ENCODE measurements at regions not wholly inside any gene's neighbourhood (a gene's known extent, or its start where the extent isn't known, plus 50 kb on each side); places are given as distances from the start of the nearest gene placed in this dataset.
"Not testable (repeated sequence)": the region's sequence is repeated elsewhere in the genome, so short reads cannot be mapped to it uniquely, and the experiment has no call there.

DNA sequence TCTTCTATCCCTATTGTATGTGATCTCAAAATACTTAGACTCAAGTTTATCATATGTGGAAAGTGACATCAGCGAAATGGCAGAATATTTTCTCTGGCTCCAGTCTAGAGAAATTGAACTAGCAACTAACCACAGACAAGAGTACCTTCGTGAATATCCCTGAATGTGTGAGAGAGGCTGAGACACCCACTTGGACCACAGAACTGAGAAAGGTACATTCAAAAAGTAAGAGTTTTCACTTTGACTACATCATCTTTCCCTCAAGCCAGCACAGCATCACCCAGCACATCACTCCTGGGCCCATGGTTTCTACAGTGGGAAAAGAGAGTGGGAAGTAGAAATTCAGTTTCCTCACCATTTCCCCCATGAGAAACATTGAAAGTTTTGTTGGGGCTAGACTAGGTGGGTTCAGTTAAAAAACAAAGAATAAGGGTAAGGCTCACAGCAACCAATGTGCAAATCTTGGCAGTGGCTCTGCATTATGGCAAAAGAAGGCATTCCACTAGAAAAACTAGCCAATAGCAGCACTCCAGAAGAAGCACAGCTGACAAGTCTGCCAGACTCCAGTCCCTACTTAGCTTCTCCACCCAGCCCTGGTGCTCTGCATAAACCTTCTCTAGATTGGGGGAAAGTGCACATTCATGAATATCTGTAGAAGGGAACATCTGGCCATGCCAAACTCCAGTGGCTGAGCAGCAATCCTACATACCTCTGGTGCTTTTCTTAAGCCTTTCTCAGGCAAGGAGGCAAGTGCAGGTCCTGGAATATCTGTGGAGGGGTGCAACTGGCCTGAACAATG lies 225.6 kb upstream of the VLDLR start:
- DNase-seq (ENCODE audit: low read depth), result no peak

DNA sequence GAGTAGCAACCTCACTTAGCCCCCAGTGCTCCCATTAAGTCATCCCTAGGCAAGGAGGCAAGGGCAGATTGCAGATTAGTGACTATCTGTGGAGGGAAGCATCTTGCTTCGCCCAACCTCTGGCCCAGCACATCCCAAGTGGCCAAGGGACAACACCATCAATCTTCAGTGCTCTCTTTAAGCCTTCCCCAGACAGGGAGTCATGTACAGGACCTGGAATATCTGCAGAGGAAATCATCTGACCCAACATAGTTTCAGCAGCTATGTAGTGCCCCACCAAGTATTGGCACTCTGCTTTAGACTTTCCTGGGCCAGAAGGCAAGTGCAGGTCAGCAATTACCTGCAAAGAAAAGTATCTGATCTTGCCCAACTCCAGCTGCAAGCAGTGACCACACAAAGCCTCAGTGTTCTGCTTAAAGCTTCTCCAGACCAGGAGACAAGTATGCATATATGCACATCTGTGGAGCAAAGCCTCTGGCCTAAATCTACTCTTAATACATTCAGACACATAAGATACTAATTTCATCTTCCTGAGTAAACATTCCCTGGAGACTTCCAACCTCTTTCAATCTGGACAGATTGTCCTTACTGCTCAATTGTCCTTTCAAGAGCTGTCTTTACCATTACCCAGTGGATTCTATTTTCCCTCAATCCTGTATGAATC lies 224.8 kb upstream of the VLDLR start:
- no peak for DNase-seq (ENCODE audit: low read depth)

DNA sequence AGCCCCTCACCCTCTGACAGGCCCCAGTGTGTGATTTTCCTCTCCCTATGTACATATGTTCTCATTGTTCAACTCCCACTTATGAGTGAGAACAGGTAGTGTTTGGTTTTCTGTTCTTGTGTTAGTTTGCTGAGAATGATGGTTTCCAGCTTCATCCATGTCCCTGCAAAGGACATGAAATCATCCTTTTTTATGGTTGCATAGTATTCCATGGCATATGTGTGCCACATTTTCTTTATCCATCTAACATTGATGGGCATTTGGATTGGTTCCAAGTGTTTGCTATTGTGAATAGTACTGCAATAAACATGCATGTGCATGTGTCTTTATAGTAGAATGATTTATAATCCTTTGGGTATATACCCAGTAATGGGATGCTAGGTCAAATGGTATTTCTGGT lies 223.7 kb upstream of the VLDLR start:
- DNase-seq (ENCODE audit: low read depth), result not testable (repeated sequence)

DNA sequence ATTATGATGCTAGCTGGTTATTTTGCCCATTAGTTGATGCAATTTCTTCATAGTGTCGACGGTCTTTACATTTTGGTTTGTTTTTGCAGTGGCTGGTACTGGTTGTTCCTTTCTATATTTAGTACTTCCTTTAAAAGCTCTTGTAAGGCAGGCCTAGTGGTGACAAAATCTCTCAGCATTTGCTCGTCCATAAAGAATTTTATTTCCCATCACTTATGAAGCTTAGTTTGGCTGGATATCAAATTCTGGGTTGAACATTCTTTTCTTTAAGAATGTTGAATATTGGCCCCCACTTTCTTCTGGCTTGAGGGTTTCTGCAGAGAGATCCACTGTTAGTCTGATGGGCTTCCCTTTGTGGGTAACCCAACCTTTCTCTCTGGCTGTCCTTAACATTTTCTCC lies 219.8 kb upstream of the VLDLR start:
- DNase-seq (ENCODE audit: low read depth), result not testable (repeated sequence)

DNA sequence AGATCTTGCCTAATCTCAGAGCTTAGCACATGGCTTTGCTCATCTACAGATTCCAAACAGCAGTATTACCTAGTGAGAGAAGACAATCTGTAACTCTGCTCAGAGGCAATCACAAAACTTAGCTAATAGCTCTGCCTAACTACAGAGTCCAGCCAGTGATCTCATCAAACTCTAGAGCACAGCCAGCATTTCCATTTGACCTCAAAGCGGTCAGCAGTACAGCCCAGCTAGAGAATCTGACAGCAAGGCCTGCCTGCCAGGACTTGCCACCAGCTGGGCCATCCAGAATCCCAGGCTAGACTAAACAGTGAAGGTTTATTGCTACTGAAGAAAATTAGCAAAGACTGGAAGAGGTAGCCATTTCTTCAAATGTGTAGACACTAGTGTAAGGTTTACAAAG lies 217.9 kb upstream of the VLDLR start:
- DNase-seq (ENCODE audit: low read depth), result no peak

DNA sequence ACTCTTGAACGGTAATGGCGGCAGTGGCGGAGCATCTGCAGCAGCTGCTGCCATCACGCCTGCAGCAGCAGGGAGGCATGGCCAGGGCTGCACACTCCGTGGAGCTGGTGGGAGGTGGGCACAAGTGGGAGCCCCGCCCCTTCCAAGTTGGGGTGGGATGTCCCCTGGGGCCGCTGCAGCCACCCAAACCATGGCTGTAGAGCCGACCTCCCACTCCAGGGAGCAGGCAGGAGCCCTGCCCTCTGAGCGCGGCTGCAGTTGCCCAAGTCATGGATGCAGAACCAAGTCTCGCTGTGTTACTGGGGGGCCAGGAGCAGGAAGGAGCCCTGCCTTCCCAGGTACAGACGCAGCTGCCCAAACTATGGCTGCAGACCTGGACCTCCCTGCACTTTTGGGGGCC lies 215.3 kb upstream of the VLDLR start:
- no peak for DNase-seq (ENCODE audit: low read depth)

DNA sequence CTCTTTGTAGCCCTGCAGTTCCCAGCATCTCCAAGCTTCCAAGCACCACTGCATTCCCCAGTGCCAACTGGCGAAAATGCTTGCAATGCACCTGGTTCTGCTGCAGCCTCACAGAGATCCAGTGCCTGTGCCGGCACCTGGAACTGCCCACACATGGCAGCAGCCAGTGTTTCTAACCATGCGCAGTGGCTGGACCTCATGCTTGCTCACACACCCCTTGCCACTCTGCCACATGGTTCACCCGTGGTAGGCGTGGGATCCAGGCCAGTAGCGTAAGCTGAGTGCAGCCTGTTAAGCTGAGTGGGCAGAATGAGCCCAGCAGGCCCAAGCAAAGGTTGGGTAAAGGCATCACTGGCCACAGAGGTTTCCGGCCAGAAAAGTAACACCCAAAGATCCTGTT lies 214.1 kb upstream of the VLDLR start:
- no peak for DNase-seq (ENCODE audit: low read depth)

DNA sequence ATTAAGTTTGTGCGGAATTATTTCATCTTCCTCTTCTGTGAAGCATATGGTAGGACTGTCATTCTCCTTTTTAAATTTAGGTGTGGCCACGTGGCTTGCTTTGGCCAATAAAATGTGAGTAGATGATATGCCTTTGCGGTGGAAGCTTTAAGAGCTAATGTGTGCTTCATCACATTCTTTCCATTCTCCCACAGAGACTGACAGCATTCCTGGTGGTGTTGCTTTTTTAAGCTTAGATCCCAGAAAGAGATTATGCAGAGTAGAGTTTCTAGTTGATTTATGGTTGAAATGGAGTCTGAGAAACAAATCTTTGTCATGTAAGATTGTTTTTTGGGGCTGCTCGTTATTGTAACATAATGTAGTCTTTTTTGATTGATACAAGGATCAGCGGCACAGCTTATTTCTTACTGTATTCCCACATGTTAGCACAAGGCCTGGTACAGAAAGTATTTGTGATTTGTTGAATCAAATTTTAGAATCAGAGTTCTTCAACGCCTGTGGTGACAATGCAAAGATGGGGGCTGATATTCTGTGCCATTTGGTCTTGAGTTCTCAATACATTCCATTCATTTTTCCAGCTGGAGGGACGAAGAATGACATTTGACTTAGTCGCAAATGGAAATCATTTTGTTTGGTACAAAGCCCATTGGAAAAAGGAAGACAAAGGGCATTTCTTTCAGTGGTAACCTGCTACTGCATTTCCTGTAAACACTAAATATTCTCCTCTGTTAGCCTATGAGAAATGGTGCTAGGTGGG lies 209.9 kb upstream of the VLDLR start:
- DNase-seq (ENCODE audit: low read depth), result no peak

DNA sequence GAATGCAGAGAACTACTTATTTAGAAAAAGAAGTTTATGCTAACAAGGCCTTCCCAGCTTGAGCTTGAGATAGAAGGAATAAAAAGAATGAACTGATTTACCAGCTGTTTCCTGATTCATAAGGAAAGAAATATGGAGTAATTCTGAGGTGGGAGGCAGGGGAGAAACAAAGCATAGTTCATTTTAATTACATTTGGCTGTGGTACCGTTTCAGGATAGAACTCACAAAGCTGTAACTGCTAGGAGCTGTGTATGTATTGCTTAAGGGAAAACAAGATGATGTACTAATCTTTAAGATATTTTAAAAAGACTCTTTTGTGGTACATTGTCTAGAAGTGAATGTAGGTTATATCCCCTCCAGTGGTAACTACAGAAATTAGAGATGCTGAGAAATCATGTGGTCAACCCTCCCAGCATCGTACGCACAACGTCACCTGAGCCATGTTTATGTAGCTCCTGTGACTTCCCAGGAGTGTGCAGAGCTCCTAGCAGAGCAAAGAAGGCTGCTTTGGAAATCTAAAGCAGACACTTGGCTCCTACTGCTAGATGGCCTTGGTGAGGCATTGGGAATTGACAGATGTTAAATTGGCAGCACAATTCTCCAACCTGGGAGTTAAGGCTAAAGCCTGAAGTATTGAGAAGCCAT lies 208.3 kb upstream of the VLDLR start:
- no peak for DNase-seq (ENCODE audit: low read depth)

DNA sequence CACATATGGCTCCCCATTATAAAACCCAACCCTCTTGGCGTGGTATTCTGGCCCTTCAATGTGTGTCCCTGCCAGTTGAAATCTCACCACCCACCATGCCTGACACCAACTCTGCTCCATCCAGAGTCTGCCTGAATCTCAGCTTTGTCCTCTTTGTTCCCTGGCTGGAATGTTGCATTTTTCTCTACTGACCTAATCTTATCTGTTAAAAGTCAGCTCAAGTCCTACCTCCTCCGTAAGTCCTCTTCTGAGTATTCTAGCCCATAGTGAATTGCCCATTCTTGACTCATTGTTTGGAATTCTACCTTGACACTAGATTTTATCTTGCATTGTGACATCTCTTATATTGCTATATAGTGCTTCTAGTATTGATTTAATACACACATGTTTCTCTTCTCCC lies 207.1 kb upstream of the VLDLR start:
- DNase-seq (ENCODE audit: low read depth), result no peak

DNA sequence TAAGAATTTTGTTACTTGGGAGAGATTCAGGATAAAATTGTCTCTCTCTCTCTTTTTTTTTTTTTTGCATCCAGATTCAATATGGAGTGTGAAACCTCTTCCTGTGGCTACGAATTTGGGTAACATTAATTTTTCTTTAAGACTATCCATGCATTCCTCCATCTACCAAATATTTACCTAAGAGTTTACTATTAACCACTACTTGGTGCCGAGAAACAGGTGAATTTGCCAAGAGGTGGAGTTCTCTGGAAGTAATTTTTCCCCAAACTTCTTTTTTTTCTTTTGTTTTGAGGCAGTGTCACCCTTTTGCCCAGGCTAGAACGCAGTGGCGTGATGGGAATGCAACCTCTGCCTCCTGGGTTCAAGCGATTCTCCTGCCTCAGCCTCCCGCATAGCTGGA lies 206.3 kb upstream of the VLDLR start:
- no peak for DNase-seq (ENCODE audit: low read depth)

DNA sequence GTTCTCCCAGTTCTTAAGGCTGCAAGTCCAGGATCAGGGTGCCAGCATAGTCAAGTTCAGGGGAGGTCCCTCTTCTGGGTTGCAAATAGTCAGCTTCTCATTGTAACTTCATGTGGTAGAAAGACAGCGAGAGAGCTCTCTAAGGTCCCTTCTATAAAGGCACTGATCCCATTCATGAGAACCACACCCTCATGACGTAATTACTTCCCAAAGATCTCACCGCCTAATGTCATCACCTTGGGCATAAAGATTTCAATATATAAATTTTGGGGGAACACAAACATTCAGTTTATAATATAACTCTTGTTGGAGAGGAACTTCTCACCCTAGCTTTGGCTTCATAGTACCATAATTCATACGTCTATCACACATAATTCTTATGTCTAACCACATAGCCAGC lies 203.9 kb upstream of the VLDLR start:
- no peak for DNase-seq (ENCODE audit: low read depth)

DNA sequence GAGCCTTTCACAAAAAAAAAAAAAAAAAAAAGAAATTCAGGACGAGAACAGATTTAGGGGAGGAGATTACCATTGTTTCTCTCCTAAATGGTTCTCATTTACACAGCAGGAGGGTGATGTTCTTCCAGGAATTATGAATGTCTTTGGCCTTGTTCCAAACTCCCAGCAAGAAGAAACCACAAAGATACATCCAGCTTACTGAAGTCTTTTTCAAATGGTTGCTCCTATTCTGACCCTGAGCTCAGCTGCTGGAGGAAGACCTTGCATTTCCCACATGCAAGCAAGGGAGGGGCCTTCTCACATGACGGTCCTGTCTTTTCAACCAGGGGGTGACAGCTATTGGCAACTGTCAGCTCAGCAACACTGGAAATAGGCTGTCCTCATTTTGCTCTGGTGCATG lies 203.0 kb upstream of the VLDLR start:
- no peak for DNase-seq (ENCODE audit: low read depth)

DNA sequence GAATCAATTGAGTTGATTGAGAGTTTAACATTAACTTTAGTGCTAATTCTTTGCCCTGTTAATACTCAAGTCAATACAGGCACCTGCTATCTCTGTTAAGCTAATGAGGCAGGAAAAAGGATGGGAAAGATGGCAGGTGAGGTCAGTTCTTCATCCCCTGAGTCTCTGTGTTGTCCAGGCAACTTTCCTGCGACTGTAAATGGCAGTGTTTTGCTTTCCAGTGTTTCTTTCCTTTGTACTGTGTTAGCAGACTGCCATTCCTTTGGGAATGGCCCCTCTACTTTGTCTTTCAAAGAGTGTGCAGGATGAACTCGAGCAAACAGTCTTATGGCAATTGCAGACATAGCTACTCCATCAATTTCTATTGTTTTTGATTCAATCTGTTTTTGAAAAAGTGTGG lies 202.2 kb upstream of the VLDLR start:
- DNase-seq (ENCODE audit: low read depth), result no peak

DNA sequence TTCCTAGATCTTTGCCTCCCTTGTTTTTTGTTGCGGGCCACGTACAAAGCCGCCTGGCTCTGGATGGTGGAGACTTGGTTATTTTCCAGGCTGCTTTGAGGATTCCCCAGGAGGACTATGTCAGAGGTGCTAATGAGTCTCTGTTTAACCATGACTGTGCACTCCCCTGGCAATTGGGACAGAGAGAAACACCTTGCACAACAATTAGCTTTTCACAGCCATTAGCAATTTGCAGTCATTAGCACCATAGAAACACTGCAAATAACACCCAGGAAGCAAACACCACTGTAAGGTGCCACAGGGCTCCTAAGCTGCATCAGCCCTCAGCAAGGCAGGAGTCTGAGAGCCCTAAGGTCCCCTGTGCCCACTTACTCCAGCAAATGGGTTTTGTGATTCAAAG lies 201.0 kb upstream of the VLDLR start:
- DNase-seq (ENCODE audit: low read depth), result no peak

DNA sequence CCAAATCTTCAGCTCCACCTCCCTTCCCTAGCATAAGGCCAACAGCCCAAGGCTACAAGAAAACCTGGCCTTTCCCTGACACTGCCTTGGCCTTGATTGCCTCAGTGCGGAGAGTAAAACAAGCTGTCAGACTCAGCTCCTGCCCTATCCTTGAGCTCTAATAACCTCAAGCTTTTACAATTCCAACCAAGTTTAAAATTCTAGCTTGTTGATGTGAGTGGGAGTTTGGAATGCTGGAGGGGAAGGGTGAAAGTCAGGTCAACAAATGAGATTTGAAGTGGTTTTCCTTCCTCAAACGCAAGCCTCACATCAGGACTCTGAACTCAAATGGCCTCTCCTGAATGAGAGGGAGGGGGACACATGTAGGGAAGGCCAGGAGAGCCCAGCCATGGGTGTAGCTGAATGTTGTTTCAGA lies 197.0 kb upstream of the VLDLR start:
- DNase-seq (ENCODE audit: low read depth), result no peak

DNA sequence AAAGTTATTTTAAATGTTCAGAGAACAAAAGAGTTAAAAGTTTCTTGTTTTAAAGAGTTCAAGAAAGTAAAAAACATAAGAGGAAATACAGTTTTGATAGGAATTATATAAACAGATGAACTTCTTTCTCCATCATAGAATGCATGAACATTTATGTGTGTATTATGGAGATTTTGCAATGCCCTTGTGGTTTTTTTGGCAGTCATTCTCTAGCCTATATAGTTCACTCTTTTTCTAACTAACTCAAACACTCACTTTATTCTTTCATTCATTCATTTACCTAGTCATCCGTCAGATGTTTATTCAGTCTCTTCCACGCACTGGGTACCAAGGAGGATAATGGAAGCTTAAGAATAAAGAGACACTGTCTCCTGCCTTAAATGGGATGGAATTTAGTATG lies 195.9 kb upstream of the VLDLR start:
- DNase-seq (ENCODE audit: low read depth), result no peak

DNA sequence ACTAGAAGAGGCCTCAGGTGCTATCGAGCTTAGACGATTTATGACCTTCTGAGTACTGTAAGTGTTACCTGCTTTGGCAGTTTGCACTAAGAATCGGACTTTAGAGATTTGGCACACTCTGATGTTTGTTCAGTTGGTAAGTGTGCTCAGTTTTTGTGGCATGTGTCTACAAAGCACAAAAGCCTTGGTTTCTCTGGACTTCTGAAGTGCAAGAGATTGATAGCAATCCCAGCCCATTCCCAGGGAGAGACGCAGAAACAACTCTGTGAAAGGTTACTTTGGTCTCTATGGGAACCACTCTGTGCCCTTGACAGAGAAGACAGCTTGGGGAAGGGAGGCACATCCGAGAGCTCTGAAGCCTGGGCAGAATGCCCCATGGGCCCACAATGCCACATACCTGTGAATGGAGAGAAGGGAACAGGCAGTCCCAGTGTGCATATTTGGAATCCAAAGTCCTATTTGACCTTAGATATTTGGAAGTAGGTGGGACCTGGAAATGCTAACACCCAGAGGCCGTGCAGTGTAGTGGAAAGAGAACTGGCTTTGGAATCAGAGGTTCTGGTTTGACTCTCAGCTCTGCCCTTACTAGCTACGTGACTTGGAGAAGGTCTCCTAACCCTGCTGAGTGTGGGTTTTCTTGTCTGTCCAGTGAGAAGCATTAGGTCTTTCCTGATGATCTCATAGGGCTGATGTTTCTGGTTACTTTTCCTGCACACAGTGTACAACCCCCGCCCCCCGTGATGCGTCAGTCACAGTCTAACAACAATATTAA lies 194.3 kb upstream of the VLDLR start:
- DNase-seq (ENCODE audit: low read depth), result no peak

DNA sequence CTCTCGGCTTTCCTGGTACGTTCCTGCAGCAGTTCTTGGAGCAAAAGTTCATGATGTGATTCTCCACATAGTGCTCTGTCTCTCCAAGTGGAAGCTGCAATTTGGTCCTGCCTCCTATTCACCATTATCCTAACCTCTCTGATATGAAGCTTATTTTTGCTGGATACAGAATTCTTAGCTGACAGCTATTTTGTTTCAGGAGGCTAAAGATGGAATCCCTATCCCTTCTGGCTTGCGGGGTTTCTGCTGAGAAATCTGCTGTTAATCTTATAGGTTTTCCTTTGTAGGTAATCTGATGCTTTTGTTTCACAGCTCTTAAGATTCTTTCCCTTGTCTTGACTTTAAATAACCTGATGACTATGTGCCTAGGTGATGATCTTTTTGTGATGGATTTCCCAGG lies 181.6 kb upstream of the VLDLR start:
- no peak for DNase-seq (ENCODE audit: low read depth)

DNA sequence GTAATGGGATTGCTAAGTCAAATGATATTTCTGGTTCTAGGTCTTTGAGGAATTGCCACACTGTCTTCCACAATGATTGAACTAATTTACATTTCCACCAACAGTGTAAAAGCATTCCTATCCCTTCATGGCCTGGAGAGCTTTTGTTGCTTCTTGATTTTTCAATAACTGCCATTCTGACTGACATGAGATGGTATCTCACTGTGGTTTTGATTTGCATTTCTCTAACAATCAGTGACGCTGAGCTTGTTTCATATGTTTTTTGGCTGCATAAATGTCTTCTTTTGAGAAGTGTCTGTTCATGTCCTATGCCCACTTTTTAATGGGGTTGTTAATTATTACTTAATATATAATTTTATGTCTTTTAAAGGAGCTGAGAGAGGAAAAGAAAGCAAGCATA lies 177.7 kb upstream of the VLDLR start:
- not testable (repeated sequence) for DNase-seq (ENCODE audit: low read depth)

DNA sequence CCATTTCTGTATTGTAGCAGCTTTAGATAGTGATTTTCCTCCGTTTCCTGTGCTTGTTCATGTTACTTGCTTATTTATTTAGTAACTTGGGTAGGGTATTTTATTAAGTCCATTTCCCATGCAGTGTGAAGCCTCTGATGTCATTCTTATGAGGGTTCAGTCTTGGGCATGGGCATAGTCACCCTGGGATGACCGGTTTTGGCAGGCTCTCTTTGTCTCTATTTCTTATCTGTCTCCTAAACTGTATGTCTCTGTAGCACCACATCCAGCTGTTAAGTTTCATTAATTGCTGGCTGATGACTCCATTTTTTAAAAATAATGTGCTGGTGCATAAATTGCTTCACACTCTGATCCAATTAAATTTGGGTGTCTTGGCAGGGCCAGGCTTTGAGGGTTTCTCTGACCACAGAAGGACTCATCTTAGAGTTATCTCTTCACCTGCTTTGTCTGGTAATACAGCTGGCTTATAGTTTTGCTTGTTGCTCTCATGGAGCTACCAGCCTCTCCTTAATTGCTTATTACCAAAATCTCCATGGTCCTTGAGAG lies 173.3 kb upstream of the VLDLR start:
- DNase-seq (ENCODE audit: low read depth), result no peak

DNA sequence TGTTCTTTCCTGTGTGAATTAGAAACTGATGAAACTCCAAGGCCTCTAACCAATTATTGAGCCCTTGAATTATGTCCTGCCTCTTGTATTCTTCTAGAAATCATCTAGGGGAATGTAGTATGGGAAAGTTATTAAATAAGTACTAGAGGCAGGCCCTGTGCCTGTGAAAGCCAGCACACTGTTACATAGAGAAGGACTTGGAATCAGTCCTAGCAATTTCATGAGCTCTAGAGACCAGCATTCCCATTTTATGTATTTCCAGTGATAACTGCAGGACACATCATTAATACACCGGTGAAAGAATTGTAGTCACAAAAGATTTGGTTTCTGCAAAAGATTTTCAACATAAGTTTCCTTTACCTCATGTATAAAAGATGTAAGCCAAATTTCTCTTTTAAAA lies 168.5 kb upstream of the VLDLR start:
- DNase-seq (ENCODE audit: low read depth), result no peak
